RKO (cell line): ENCODE measurements at regions not wholly inside any gene's neighbourhood (a gene's known extent, or its start where the extent isn't known, plus 50 kb on each side); places are given as distances from the start of the nearest gene placed in this dataset.

Experiments used
- DNase-seq: peaks from one replicate; pipeline ENCODE4 v3.0.0-alpha.2; 2016; ENCODE audit warnings: low spot score

- DNase-seq = no peak
Measured at GRCh38 chr13:63948045-63948444, 2532.4 kb upstream of the PCDH20 start.

DNA sequence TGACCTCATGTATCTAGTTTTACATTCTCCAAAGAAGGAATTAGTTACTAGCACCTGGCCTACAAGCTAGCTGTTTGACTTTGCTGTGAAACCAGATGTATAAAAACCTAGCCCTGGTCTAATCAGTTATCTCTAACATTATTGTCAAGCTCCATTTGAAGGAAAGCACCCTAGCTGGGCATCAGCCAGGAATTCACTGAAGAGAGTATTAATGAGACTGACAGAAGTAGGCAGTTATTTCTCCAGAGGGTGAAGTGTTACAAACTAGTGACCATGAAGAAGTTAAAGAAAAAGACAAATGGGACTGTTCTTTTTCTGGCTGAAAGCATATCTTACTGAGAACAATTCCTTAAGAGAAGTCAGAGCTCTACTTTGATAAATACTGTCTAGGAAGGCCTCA, 2529.3 kb upstream of the PCDH20 start:
- DNase-seq = no peak

DNA sequence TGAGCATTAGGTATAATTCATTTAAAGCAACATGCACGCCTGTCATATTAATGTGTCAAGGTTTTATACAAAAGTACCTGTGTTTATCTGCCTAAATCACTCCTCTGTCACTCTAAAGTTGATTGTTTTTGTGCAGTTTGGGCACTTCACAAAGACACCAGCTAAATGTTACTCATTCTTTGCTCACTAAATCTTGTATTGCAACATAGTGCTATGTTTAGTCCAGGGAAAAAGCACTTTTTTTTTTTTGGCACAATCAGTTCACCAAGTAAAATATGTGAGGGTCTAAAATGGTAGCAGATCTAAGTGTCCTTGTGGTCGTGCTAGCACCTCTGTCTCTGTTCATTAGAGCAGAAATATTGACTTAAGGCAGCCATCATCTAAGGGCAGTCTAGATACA, 2526.7 kb upstream of the PCDH20 start:
- no peak for DNase-seq

GRCh38 chr13:63938851-63939250, 2523.2 kb upstream of the PCDH20 start:
- no peak for DNase-seq

- DNase-seq = peak; percentile 25
Measured at GRCh38 chr13:63910511-63910910, 2494.9 kb upstream of the PCDH20 start.

DNA sequence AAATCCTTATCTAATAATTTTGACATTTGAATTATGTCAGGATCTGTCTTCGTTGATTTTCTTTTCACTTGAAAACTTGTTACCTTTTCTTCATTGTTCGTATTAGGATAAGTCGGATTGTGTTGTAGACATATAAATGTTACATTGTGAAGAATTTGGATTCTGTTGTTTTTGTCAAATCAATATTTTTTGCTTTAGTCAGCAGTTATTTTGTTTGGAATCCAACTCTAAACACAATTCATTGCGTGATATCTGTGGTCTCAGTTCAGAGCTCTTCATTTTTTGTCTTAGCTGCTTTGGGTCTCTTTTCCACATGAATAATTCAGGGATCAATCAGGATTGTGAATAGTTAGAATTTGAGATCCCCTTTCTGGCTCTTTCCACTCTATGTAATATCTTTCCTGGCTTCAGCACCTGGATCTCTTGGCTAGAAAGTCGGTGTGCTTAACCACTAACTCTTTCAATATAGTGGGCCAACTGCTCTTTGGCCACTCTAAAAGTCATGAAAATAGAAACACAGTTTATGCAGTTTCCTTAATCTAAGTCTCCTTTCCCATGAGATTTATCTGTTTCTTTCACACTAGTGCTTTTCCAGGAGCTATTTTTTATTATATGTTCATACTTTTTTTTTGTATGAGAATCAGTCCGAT, 2494.2 kb upstream of the PCDH20 start:
- DNase-seq = no peak

GRCh38 chr13:63902141-63902540, 2486.5 kb upstream of the PCDH20 start:
- no peak for DNase-seq

DNA sequence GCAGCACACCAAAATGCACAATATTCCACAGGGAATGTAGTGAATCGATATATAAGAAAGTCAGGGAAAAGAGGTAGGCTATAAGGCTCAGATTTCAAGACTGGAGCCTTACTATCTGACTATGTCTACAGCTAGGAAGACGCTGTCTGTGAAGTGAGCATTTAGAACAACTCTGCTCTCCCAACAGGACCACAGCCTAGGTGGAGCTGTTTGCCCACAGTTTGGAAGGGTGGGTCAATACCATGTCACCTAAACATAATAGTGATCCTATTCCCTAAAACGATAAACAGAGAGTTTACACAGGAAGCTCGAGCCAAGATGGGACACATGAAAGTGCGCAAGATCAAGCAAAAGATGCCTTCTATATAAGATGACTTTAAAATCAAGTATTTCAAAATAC, 2486.0 kb upstream of the PCDH20 start:
- no peak for DNase-seq

GRCh38 chr13:63900406-63900805, 2484.8 kb upstream of the PCDH20 start:
- DNase-seq = no peak

- no peak for DNase-seq
Measured at GRCh38 chr13:63896321-63896720, 2480.7 kb upstream of the PCDH20 start.

- no peak for DNase-seq
Measured at GRCh38 chr13:63882052-63882451, 2466.4 kb upstream of the PCDH20 start.

DNA sequence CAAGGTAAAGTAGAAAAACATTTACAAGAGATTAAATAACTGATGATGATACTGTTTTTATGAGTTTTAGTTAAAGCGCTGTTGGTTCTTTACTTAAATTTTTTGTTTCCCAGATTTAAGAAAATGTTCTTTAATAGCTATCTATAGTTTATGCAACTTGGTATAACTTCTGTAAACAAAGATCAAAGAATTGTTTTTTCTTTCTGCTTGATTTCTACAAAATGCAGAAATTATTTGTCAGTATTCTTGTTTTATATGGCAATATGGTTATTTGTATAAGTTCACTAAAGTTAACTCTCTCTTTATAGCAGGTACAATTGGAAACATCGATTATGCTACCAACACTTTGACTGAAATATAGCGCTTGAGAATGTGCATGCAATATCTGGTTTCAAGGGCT, 2465.1 kb upstream of the PCDH20 start:
- DNase-seq = no peak

- no peak for DNase-seq
Measured at GRCh38 chr13:63873936-63874335, 2458.3 kb upstream of the PCDH20 start.

DNA sequence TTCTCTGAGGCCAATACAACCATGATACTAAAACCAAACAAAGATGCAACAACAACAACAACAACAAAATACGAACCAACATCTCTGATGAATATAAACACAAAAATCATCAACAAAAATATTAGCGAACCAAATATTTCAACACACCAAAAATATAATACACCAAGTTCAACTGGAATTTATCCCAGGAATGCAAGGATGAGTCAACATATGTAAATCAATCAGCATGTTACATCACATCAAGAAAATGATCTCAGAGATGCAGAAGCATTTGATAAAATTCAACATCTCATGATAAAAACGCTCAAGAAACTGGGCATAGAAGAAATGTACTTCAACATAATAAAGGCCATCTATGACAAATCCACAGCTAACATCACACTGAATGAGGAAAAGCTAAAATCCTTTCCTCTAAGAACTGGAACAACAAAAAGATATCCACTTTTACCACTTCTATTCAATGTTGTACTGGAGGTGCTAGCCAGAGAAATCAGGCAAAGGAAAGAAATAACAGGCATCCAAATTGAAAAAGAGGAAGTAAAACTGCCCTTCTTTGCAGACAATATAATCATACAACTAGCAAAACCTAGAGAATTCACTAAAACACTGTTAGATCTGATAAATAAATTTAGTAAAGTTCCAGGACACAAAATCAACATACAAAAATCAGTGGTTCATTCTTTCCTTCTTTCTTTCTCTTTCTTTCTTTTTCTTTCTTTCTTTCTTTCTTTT, 2448.7 kb upstream of the PCDH20 start:
- peak; percentile 25 for DNase-seq

- DNase-seq = no peak
Measured at GRCh38 chr13:63855457-63856118, 2439.9 kb upstream of the PCDH20 start.

DNA sequence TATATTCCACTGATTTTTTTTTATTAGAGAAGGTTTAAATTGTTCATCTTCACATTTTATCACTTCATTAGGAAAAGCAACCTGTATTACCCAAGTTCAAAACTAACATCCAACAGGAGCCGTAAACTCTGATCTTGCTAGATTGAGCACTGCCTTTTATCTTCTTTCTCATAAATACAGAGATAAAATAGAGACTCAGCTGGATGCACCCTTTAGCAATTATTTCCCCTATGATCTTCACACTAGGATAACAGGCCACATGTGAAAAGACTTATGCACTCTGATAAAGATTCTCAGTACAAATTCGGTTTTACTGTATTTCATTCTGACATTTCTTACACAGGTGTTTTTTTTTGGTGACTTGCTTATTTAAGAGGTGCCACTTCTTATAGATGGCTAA, 2438.2 kb upstream of the PCDH20 start:
- DNase-seq = no peak

GRCh38 chr13:63851526-63851925, 2435.9 kb upstream of the PCDH20 start:
- DNase-seq = no peak

DNA sequence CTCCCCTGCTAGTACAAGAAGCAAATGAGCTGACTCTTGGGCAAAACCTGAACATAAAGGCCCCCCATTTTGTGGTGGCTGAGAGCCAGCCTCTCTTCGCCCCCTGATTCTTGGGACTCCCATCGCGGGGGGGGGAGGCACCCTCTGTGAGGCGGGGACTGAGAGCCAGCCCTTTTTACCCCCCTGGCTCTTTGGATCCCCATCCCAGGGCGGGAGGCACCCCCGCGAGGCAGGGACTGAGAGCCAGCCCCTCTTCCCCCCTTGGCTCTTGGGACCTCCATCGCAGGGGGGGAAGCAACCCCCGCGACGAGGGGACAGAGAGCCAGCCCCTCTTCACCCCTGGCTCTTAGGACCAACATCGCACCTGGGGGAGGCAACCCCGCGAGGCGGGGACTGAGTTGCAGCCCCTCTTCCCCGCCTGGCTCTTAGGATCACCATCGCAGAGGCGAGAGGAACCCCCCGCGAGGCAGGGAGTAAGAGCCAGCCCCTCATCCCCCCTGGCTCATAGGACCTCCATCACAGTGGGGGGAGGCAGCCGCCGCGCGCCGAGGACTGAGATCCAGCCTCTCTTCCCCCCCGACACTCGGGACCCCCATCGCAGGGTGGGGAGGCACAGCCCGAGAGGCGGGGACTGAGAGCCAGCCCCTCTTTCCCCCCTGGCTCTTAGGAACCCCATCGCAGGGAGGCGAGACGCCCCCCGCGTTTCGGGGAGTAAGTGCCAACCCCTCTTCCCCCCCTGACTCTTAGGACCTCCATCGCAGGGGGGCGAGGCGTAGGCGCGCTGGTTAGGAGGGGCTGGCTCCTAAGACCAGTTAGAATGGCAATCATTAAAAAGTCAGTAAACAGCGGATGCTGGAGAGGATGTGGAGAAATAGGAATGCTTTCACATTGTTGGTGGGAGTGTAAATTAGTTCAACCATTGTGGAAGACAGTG, 2428.4 kb upstream of the PCDH20 start:
- no peak for DNase-seq

- DNase-seq = no peak
Measured at GRCh38 chr13:63842102-63842501, 2426.5 kb upstream of the PCDH20 start.

DNA sequence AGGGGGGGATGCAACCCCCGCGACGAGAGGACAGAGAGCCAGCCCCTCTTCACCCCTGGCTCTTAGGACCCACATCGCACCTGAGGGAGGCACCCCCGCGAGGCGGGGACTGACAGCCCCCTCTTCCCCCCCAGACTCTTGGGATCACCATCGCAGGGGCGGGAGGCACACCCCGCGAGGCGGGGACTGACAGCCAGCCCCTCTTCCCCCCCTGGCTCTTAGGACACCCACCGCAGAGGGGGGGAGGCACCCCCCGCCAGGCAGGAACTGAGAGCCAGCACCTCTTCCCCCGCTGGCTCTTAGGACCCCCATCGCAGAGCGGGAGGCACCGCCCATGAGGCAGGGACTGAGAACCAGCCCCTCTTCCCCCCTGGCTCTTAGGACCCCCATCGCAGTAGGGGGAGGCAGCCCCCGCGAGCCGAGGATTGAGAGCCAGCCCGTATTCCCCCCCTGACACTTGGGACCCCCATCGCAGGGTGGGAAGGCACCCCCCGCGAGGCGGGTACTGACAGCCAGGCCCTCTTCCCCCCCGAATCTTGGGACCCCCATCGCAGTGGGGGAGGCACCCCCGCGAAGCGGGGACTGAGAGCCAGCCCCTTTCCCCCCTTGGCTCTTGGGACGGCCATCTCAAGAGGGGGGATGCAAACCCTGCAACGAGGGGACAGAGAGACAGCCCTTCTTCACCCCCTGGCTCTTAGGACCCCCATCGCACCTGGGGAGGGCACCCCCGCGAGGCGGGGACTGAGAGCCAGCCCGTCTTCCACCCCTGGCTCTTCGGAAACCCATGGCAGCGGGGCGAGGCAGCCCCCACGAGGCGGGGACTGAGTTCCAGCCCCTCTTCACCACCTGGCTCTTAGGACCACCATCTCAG, 2425.1 kb upstream of the PCDH20 start:
- no peak for DNase-seq

GRCh38 chr13:63838366-63839110, 2422.9 kb upstream of the PCDH20 start:
- DNase-seq = no peak
